Fibroblast of mammary gland (primary cell): ENCODE measurements at regions not wholly inside any gene's neighbourhood (a gene's known extent, or its start where the extent isn't known, plus 50 kb on each side); places are given as distances from the start of the nearest gene placed in this dataset.
"Not testable (repeated sequence)": the region's sequence is repeated elsewhere in the genome, so short reads cannot be mapped to it uniquely, and the experiment has no call there.

Experiments used
- DNase-seq: peaks from one replicate; pipeline ENCODE4 v3.0.0-alpha.2; 2010; ENCODE audit warnings: low read depth
- H3K4me3 ChIP-seq: 2 replicates; pipeline ENCODE4 v1.5.1; 2011; ENCODE audit warnings: low read depth, mild to moderate bottlenecking, low read length, moderate library complexity; ENCODE audit not compliant: control insufficient read depth

DNA sequence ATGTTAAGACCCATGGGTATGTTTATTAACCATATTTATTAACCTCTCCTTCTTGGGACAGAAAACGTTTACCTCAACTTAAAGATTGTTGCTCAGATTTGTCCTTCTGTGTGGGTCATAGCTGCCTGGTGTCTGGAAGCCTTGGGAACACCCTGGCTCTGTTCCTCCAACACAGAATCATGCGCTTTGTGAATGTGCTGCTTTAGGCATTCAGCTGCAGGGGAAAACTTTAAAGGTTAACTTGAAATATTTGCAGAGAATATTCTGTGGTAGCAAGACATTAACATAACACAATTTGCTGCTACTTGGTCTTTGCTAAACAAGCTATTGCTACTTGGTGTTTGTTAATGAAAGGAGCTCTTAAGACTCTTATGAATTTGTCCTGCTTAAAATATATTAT is 50.5 kb upstream of the THOC3 start:
- DNase-seq, result not testable (repeated sequence)

DNA sequence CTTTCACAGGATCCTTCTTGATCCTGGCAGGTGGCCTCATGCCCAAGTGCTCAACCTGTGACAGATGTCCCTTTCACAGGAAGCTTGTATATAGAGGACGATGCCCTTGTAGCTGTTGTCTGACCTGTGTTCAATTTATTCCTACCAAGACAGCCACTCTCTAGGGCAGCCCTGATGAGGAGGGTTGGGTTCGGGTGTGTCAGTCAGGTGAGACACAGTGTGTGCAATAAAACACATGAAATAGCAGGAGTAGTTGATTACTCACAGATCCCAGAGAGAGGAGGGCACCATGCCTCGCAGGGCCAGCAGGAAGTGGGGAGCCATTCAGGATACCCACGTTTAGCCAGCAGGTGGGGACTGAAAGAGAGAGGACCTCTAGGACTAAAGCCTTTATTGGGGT is 52.7 kb upstream of the THOC3 start:
- not testable (repeated sequence) for DNase-seq, H3K4me3 ChIP-seq

More for the DNA sequence above, 50.5 kb upstream of the THOC3 start:
- H3K4me3 ChIP-seq, result not testable (repeated sequence)

DNA sequence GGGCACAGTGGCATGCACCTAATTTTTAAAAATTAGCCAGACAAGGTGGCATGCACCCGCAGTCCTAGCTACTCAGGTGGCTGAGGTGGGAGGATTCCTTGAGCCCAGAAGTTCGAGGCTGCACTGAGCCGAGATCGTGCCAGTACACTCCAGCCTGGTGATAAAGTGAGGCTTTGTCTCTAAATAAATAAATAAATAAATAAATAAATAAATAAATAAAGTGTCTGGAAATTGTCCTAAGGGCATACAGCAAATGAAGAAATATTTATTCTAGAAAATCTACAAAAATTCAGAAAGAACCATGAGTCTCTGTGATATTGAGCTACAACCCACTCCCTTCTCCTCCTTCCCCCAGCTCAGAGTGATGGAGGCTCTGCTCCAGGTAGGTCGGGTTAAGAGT is 55.4 kb upstream of the THOC3 start:
- H3K4me3 ChIP-seq, DNase-seq: not testable (repeated sequence)

DNA sequence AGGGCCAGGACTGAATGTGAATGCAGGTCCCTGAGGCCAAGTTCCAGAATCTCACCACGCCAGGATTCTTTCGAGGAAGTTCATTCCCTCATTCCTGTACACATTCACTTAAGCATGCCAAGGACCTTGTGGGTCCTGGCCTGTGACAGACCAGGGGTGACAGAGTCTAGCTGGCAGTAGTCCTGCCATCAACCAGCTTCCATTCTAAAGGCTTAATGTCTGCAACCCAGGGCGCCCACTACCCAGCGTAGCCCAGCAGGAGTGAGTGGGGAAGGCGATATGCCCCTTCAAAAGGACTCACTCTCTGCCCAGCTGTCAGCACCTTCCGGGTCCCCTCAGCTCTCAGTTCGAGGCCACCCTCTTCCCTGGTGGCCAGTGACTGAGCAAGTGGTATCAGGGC is 61.3 kb upstream of the THOC3 start:
- DNase-seq, H3K4me3 ChIP-seq: not testable (repeated sequence)

DNA sequence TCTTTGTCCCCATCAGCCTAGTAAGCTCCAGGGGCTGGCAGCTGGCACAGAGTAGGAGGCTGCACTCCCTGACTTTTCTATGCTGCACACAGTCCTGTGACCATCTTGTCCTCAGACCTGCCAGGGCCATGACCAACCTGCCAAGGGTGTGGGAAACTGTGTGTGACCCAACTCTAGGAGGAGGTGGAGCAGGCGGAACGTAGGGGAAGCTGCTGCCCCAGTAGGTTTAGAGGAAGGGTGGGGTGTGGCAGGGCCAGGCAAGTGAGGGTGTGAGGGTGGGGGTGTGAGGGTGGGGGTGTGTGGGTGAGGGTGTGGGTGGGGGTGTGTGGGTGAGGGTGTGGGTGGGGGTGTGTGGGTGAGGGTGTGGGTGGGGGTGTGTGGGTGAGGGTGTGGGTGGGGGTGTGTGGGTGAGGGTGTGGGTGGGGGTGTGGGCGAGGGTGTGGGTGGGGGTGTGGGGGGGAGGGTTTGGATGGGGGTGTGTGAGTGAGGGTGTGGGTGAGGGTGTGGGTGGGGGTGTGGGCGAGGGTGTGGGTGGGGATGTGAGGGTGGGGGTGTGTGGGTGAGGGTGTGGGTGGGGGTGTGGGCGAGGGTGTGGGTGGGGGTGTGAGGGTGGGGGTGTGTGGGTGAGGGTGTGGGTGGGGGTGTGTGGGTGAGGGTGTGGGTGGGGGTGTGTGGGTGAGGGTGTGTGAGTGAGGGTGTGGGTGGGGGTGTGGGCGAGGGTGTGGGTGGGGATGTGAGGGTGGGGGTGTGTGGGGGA is 62.4 kb upstream of the THOC3 start:
- DNase-seq, H3K4me3 ChIP-seq: not testable (repeated sequence)

DNA sequence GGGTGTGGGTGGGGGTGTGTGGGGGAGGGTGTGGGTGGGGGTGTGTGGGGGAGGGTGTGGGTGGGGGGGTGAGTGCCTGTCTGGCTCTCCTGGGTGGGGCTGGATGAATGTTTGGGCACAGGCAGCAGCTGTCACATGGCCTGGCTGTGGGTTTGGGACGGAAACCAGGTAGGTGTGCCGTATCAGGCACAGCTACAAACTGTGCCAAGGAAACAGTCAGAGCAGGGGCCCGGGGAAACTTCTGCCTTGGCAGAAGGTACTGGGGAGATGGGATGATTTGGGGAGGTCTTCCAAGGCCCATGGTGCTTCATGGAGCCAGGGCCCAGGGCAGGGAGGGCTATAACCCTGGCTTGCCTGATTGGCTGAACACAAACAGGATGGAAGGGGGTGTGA is 63.0 kb upstream of the THOC3 start:
- H3K4me3 ChIP-seq, result not testable (repeated sequence)

DNA sequence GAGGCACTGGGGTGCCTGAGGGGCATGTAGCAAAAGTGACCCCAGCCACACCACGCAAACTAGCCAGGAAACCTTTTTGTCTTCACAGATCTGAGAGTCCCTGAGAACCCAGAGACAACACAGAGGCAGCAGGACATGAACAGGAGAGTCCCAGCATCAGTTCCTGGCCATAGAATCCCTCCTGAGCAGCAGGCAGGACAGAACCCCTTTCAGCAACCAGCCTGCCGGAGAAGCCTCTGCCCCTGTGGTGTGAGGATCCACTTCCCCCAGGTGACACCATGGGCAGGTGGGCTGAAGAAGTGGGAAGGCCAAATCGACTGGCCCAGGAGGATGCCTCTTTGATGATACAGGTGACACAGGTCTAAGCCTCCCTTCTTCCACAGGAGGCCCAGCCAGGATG is 65.1 kb upstream of the THOC3 start:
- DNase-seq, H3K4me3 ChIP-seq: not testable (repeated sequence)

More for the DNA sequence above, 63.0 kb upstream of the THOC3 start:
- DNase-seq, result not testable (repeated sequence)

DNA sequence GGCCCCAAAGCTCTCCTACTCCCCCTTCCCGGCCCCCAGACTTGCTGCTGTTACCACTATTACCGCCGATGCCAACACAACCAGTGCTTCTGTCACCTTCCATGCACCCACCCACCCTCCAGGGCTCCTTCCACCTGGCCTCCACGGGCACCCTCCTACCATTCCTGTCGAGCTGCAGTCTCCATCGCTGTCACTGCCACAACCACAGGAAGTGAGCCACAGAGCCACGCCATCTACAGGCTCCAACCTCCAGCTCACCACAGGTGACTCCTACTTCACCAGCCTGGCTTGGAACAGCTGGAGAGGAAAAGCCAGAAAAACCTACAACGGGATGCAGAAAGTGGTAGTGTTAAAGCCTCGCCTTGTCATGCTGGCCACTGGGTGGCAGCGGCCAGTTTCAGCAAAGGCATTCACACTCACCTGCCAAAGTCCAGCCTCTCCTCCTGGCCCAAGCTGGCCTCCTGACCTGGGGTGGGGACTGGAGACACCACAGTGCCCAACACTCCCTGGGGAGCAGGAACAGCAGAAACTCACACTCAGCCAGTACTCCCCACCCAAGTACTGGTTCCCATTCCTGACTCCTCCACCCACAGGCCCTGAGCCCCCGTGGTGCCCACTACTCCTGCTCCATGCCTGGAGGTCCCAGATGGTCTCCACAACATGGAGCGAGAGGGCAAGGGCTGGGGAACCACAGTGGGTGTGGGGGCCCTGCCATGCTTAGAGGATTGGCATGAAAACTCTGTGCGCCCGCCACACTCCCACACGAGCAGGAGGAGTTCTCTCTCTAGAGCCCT is 66.5 kb upstream of the THOC3 start:
- DNase-seq, result not testable (repeated sequence)

DNA sequence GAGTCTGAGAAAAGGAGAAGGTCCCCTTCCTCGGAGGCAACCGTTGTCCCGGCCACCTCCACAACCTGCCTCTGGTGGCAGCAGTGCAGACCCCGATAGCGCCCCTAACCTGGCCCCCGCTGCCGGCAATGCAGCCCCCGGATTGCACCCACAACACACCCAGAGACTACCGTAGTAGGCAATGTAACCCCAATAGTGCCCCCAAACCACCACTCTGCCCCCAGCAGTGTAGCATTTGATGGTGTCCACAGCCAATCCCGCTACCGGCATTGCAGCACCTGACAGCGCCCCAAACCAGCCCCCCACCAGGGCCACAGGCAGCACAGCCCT is 67.1 kb upstream of the THOC3 start:
- H3K4me3 ChIP-seq, DNase-seq: not testable (repeated sequence)

More for the DNA sequence above, 66.5 kb upstream of the THOC3 start:
- not testable (repeated sequence) for H3K4me3 ChIP-seq

DNA sequence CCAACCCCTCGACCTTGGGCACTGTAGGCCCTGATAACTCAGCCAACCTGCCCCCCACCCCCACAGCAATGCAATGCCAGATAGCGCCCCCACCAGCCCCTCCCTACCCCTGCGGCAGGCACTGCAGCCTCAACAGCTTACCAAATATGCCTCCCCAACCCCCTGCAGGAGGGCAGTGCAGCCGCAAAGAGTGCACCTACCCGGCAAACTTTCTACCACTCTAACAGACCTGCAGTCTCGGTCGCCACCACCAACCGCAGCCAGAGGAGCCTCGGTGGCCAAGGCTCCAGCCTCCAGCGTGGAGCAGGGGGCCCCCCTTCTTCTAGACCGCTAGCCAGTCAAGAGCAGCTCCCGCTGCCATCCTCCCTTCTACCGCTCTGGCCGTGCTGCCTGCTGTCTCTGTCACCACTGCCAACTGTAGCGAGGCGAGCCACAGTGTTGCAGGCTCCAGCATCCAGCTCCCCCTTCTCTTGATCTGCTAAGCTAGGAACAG is 67.7 kb upstream of the THOC3 start:
- not testable (repeated sequence) for DNase-seq, H3K4me3 ChIP-seq

DNA sequence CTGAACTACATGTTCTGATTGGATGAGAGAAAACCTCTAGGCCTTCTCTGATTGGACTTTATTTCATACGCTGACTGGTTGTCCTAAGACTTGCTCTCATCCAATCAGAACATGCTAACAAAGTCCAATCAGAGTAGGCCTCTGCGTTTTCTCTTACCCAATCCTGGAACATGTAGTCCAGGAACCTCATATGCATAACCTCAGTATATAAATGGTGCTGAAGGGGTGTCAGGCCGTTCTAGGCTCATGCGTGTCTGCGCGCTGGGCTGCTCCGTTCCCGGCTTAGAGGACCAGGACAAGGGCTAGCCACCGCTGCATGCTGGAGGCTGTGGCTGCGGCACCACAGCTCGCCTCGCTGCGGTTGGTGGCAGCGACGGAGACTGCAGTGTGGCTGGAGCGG is 68.3 kb upstream of the THOC3 start:
- H3K4me3 ChIP-seq, DNase-seq: not testable (repeated sequence)

DNA sequence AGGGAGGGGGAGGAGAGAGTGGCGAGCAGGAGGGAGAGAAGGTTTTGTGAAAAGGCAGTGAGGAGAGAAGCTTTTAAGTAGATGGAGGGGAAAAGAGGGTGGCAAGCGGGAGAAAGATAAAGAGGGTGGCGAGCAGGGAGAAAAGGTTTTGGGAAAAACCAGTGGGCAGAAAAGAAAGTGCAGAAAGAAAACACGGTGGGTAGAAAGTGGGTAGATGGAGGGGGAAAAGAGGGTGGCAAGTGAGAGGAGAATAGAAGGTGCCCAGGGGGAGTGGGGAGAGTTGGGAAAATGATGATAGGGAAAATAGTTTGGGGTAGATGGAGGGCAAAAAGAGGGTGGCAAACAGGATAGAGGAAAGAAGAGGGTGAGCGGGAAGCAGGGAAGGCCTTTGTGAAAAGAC is 69.1 kb upstream of the THOC3 start:
- not testable (repeated sequence) for DNase-seq

DNA sequence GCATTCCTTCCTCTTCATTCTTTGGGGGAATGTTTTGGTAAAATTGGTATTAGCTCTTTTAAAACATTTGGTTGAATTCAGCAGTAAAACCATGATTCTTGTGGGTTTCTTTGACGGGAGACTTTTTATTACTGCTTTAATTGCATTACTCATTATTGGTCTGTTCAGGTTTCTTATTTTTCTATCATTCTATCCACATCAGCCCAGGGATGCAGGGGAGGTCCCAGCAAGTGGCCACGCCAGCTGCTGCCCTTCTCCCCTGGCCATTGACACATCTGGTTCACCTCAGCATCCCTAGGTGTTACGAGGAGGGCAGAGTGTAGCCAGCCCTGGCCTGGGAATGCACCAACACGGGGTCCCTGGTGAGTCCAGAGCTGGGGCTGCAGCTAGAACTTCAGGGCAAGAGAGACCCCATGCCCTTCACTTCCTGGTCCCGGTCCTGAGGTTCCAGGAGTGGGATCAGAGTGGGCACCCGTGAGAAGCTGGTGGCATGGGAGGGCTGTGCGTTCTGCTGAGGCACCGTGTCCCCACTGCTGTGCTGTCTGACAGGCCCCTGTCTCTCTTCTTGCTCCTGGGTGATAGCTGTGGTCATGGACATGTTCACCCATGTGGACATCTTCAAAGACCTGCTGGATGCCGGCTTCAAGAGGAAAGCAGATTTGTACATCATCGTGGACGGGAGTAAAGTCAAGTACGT is 72.1 kb upstream of the THOC3 start:
- not testable (repeated sequence) for H3K4me3 ChIP-seq, DNase-seq

More for the DNA sequence above, 69.1 kb upstream of the THOC3 start:
- H3K4me3 ChIP-seq, result not testable (repeated sequence)

DNA sequence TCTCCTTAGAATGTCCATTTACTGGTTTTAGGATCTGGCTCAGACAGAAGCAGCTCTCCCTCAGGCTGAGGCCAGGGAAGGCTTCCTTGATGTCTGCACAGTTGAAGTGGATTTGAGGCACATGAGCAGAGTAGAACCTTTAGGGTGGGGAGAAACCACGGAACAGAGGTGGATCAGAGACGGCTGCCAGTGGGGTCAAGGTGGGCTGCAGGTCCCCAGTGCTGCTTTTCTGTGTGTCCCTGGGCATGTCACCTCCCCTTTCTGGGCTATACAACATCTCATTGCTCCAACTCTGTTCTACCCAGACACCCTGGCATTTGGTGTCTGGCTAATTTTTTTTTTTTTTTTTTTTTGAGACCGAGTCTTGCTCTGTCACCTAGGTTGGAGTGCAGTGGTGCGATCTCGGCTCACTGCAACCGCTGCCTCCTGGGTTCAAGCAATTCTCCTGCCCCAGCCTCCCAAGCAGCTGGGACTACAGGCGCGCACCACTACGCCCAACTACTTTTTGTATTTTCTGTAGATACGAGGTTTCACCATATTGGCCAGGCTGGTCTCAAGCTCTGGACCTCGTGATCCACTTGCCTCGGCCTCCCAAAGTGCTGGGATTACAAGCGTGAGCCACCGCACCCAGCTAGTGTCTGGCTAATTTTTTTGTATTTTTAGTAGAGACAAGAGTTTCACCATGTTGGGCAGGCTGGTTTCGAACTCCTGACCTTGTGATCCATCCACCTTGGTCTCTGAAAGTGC is 73.3 kb upstream of the THOC3 start:
- not testable (repeated sequence) for H3K4me3 ChIP-seq, DNase-seq

DNA sequence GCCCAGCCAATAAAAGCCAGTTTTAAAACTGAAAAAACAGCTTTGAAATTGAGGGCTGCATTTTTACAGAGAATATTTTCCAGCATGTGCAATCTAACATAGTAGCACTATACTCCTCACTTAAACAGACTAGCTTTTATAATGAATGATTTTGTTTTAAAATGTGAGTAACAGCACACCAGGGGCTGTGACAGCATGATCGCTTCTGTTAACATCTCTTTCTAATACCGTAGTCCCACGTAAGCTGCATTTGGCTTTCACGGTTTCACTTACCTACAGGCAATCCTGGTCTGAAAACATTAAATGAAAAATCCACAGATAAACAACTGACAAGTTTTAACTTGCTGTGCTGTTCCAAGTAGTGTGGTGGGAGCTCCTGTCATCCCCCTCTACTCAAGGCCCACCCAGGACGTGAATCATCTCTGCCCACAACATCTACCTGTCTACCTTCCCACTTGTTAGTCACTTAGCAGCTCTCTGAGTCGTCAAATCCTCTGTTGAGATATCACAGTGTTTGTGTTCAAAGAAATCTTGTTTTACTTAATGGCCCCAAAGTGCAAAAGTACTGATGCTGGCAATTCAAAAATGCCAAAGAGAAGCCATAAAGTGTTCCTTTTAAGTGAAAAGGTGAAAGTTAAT is 74.0 kb upstream of the THOC3 start:
- H3K4me3 ChIP-seq, DNase-seq: not testable (repeated sequence)

DNA sequence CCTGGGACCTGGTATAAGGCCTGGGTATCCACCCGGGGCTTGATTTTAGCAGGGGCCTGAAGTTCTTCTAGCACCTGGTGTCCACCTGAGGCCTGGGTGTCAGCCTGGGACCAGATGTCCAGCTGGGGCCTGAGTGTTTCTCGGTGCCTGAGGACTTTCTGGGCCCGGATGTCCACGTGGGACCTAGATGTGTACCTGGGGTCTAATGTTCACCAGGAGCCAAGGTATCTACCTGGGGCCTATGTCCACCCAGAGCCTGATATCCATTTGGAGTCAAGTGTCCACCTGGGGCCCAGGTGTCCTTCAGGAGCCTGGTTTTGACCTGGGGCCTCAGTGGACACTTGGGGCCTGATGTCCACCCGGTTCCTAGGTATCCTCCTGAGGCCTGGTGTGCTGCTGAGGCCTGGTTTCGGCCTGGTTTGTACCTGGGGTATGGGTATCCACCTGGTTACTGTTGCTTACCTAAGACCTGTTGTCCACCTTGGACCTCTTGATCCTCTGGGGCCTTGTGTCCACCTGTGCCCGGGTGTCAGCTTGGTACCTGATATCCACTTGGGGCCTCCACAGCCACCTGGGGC is 75.2 kb upstream of the THOC3 start:
- not testable (repeated sequence) for H3K4me3 ChIP-seq, DNase-seq

DNA sequence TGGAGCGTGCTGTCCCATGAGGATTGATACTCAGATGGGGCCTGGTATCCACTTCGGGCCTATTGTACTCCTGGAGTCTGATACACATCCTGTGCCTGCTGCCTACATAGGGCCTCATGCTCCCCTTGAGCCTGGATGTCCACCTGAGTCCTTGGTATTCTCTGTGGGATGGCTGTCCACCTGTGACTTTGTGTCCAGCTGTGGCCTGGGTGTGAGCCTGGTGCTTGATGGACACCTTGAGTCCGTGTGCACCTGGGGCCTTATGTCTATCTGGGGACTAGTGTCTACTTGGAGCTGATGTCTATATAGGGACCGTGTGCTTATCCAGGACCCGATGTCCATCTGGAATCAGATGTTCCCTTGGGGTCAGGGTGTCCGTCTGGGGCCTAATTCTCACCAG is 75.9 kb upstream of the THOC3 start:
- not testable (repeated sequence) for H3K4me3 ChIP-seq, DNase-seq

DNA sequence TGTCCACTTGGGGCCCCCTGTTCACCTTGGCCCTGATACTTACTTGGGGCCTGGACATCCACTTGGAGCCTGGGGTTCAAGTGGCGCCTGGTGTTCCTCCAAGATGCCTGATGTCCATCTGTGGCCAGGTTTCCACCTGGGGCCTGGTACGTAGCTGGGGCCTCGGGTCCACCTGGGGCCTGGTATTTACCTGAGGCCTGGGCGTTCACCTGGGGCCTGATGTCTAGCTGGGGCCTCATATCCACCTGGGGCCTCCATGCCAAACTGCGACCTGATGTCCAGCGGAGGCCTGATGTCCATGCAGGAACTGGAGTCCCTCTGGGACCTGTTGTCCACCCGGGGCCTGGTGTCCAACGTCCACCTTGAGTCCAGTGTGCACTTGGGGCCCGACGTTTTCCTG is 76.3 kb upstream of the THOC3 start:
- not testable (repeated sequence) for DNase-seq, H3K4me3 ChIP-seq
